ENCODE measurements at regions not wholly inside any gene's neighbourhood (a gene's known extent, or its start where the extent isn't known, plus 50 kb on each side); places are given as distances from the start of the nearest gene placed in this dataset.

DNA sequence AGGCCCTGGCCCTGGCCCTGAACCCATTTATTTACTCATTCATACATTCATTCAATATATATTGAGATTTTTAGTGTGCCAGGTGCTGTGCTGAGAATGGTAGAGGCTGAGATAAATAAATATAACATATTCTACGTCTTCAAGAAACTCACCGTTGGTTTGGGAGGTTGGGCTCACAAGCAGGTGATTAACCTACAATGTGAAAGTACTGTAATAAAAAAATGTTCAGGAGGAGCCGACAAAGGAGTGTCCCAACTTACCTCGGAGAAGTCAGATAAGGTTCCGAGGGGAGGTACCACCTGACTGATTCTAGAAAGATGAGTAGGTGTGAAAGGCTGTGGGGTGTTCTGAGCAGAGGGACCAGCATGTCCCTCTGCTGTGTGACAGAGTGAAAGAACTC, 479.6 kb upstream of the KLF4 start:
- DNase-seq (ENCODE audit: low spot score): no peak
- in situ Hi-C loops (cut with MboI; ENCODE audit: low pct_unique_long_range_greater_than_20kb, low sequenced_read_pairs, unreplicated experiment): no loop called here
- TF ChIP-seq, protein P1, sequence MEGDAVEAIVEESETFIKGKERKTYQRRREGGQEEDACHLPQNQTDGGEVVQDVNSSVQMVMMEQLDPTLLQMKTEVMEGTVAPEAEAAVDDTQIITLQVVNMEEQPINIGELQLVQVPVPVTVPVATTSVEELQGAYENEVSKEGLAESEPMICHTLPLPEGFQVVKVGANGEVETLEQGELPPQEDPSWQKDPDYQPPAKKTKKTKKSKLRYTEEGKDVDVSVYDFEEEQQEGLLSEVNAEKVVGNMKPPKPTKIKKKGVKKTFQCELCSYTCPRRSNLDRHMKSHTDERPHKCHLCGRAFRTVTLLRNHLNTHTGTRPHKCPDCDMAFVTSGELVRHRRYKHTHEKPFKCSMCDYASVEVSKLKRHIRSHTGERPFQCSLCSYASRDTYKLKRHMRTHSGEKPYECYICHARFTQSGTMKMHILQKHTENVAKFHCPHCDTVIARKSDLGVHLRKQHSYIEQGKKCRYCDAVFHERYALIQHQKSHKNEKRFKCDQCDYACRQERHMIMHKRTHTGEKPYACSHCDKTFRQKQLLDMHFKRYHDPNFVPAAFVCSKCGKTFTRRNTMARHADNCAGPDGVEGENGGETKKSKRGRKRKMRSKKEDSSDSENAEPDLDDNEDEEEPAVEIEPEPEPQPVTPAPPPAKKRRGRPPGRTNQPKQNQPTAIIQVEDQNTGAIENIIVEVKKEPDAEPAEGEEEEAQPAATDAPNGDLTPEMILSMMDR (IDR thresholded peaks at IDR 0.05; ENCODE audit: extremely low read depth, insufficient read depth, missing control alignments): no peak

DNA sequence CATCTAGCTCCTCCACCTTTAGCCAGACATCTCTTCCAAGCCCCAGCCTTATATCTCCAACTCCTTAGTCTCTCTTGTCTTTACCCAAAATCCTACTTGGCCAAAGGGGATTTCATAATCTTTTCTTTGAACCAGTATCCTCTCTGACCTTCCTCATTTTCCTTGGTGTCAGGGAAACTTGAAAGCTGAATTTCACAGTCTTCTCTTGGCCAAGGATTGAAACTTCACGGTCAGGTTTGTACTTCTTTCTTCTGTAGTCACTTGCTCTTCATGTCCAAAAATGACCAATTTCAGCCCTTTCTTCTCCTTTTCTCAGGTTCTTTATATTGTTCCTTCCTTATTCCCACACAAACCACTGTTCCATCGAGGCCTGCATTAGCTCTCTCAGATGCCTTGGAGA, 473.7 kb upstream of the KLF4 start:
- TF ChIP-seq, protein P1 (IDR thresholded peaks at IDR 0.05; ENCODE audit: extremely low read depth, insufficient read depth, missing control alignments): no peak
- DNase-seq (ENCODE audit: low spot score): no peak
- in situ Hi-C loops (cut with MboI; ENCODE audit: low pct_unique_long_range_greater_than_20kb, low sequenced_read_pairs, unreplicated experiment): no loop called here

DNA sequence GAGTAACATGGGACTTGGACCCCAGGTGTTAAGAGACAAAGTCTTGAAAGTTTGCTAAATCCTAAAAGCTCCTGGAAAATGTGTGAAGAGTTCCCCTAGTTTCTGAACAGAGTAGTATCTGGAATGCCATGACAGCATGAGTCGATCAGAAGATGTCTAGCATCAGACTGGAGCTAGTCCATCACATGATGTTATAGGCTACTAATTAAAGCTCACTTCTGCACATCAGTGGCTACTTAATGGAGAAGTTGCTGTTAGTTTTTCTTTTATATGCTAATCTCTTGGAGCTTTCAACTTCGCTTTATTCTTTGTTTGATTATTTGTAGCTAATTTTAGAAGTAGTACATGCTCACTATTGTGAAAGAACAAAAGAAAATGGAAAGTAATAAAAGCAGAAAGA, 471.3 kb upstream of the KLF4 start:
- no peak for DNase-seq (ENCODE audit: low spot score)
- TF ChIP-seq, protein P1 (IDR thresholded peaks at IDR 0.05; ENCODE audit: extremely low read depth, insufficient read depth, missing control alignments): no peak
- in situ Hi-C loops (cut with MboI; ENCODE audit: low pct_unique_long_range_greater_than_20kb, low sequenced_read_pairs, unreplicated experiment): no loop called here

DNA sequence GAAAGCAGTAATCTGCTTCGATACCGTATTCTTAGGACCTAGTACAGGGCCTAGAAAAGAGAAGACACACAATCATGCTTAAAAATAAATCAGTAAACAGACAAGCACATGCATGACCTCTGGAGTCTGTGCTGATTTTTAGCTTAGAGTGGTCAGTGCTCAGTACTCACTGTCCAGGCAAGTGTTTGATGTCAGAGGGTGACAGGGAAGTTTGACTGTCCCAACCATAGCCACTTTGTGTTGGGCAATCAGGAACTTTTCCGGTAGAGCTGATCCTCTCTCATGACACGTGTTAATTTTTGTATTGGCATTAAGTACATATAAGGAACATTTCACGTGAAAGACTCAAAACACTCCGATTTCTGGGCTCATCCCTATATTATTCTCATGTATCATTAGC, 464.7 kb upstream of the KLF4 start:
- no peak for DNase-seq (ENCODE audit: low spot score)
- in situ Hi-C loops (cut with MboI; ENCODE audit: low pct_unique_long_range_greater_than_20kb, low sequenced_read_pairs, unreplicated experiment): no loop called here
- TF ChIP-seq, protein P1 (IDR thresholded peaks at IDR 0.05; ENCODE audit: extremely low read depth, insufficient read depth, missing control alignments): no peak

DNA sequence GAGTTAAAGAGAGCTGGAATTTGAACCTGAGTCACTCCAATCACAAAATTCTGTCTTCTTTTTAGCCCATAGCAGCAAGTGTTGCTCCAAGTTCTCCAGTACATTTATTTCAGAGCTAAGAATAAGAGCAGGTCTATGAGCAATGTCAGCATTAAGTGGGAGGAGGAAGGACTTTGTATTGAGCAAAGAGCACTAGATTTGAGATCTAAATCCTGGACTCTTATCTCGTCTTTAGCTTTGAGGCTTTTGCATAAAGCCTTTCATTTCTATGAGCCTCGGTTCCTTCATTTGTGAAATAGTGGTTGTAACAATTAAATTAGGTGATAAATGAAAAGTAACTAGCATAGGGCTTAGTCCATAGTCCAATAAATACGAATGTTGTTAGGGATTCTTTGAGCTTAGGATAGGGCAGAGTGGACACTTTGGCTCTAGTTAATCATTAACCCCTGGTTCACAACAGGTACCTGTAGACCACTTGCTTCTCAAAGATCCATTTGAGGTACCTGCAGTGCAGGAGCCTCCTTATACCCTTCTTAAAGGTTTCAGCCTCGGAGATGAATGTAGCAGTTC, 464.1 kb upstream of the KLF4 start:
- no peak for DNase-seq (ENCODE audit: low spot score)
- in situ Hi-C loops (cut with MboI; ENCODE audit: low pct_unique_long_range_greater_than_20kb, low sequenced_read_pairs, unreplicated experiment): no loop called here
- TF ChIP-seq, protein P1 (IDR thresholded peaks at IDR 0.05; ENCODE audit: extremely low read depth, insufficient read depth, missing control alignments): no peak

DNA sequence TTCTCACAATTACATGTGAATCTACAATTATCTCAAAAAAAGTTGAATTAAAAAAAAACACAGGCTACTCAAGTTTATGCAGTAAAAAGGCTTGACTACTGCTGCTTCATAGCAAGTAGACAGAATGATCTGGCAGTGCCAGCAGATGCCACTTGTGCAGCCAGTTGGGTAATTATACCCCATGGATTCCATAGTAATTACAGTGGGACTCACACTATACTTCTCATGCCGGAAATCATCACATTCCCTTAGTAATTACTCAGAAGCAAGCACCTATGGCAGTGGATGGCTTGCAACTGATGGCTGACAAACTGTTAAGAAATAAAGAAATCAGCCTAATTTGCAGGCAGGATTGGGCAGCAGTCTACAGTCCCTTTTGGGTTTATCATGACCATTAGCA, 463.2 kb upstream of the KLF4 start:
- TF ChIP-seq, protein P1 (IDR thresholded peaks at IDR 0.05; ENCODE audit: extremely low read depth, insufficient read depth, missing control alignments): no peak
- no peak for DNase-seq (ENCODE audit: low spot score)
- in situ Hi-C loops (cut with MboI; ENCODE audit: low pct_unique_long_range_greater_than_20kb, low sequenced_read_pairs, unreplicated experiment): no loop called here

DNA sequence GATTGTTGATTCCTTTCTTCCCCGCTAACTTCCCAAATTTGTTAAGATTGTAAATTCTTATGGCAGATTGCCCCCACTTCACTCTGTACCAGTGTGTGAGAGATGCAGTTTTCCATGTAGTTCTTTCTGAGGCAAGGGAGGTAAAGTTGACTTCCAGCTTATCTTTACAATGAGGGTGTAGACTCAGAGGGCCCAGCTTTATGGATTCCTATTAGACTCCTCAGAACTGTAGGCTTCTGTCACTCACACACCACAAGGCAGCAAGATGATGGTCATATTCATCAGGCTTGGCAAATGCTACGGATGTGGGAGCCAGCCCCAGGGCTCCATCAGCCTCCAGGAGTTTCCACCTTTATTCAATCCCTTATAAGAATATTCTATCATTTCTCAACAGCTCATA, 461.9 kb upstream of the KLF4 start:
- DNase-seq (ENCODE audit: low spot score): no peak
- in situ Hi-C loops (cut with MboI; ENCODE audit: low pct_unique_long_range_greater_than_20kb, low sequenced_read_pairs, unreplicated experiment): no loop called here

More for the DNA sequence above, 461.9 kb upstream of the KLF4 start:
- TF ChIP-seq, protein P1 (IDR thresholded peaks at IDR 0.05; ENCODE audit: extremely low read depth, insufficient read depth, missing control alignments): no peak
